HepG2 (cell line): ENCODE measurements at regions not wholly inside any gene's neighbourhood (a gene's known extent, or its start where the extent isn't known, plus 50 kb on each side); places are given as distances from the start of the nearest gene placed in this dataset.
"Not testable (repeated sequence)": the region's sequence is repeated elsewhere in the genome, so short reads cannot be mapped to it uniquely, and the experiment has no call there.

Source experiments
- ATAC-seq: fragments of 200-7000 bp; cut with Tn5 transposase; 3 replicates; pipeline ENCODE4 v1.9.1; 2020; ENCODE audit warnings: mild to moderate bottlenecking, moderate library complexity
- BruUV-seq: library from RNA; stranded (reverse); fragments of 400-500 nt; replicated peaks from 2 replicates; lab custom pipeline; 2021; lab: Mats Ljungman, UMichigan
- CTCF ChIA-PET: fragments of 300-600 bp; formaldehyde crosslinking; extraction: SDS; loops from one replicate; lab custom pipeline; 2021; ENCODE audit warnings: low total read pairs, inconsistent platforms, low intra/inter-chr PET ratio; lab: Yijun Ruan, JAX
- POLR2A ChIA-PET: fragments of 350-600 bp; sonication (Branson Sonifier 250); formaldehyde crosslinking; loops from one replicate; lab custom pipeline; 2020; ENCODE audit warnings: antibody characterized with exemption, inconsistent platforms; lab: Yijun Ruan, JAX
- DNase-seq: peaks from one replicate; pipeline ENCODE4 v3.0.0-alpha.2; 2015; ENCODE audit warnings: low spot score
- FAIRE-seq: peaks from 3 replicates; lab custom pipeline; 2011; peaks lifted over from hg19 to GRCh38; lab: Jason Lieb, UNC
- H2AFZ ChIP-seq: one replicate; pipeline ENCODE4 v1.6.1; 2011; ENCODE audit warnings: low read length, inconsistent platforms
- H3K27ac ChIP-seq: fragments of 300-600 bp; 3 replicates; pipeline ENCODE4 v1.8.0; 2011; ENCODE audit warnings: mixed run types, mild to moderate bottlenecking, mixed read lengths, low read length, inconsistent platforms; ENCODE audit not compliant: insufficient read depth; ENCODE audit errors: extremely low read length
- H3K27me3 ChIP-seq, 2 experiments: fragments of 200-600 bp in 1 of 2; 2 replicates in 1 of 2; 3 replicates in 1 of 2; pipeline versions ENCODE4 v1.6.0 to v1.8.0; 2011; ENCODE audit warnings: low read length in 2 of 2, mild to moderate bottlenecking in 2 of 2, moderate library complexity in 2 of 2, inconsistent platforms in 1 of 2; ENCODE audit not compliant: insufficient read depth in 2 of 2, control insufficient read depth in 1 of 2
- H3K36me3 ChIP-seq, 2 experiments: fragments of 200-600 bp in 1 of 2; replicated peaks in 1 of 2; 2 replicates in 1 of 2; 3 replicates in 1 of 2; pipeline versions ENCODE4 v1.5.1 to v1.8.0; 2011; ENCODE audit warnings: low read length in 2 of 2, inconsistent platforms in 1 of 2; ENCODE audit not compliant: insufficient read depth in 2 of 2, control insufficient read depth in 1 of 2
- H3K4me1 ChIP-seq: 2 replicates; pipeline ENCODE4 v1.5.1; 2012; ENCODE audit warnings: low read length, inconsistent platforms; ENCODE audit not compliant: insufficient read depth
- H3K4me2 ChIP-seq: 2 replicates; pipeline ENCODE4 v1.6.0; 2011; ENCODE audit warnings: low read depth, low read length, inconsistent platforms
- H3K4me3 ChIP-seq, 3 experiments: fragments of 200-600 bp in 1 of 3; sonication (generic), shearing (Covaris generic) in 1 of 3; replicated peaks in 1 of 3; 2 replicates each; pipeline ENCODE4 v1.5.1; 2011 to 2016; ENCODE audit warnings: low read length in 3 of 3, inconsistent platforms in 2 of 3, low read depth in 2 of 3, mild to moderate bottlenecking in 2 of 3, control low read depth in 1 of 3, mixed read lengths in 1 of 3; ENCODE audit not compliant: insufficient read depth in 1 of 3
- H3K79me2 ChIP-seq: one replicate; pipeline ENCODE4 v1.6.1; 2011; ENCODE audit warnings: low read length, inconsistent platforms; ENCODE audit not compliant: insufficient read depth
- H3K9ac ChIP-seq: 2 replicates; pipeline ENCODE4 v1.6.0; 2011; ENCODE audit warnings: mild to moderate bottlenecking, low read depth, low read length, inconsistent platforms; ENCODE audit not compliant: insufficient read depth
- H3K9me3 ChIP-seq: 2 replicates; pipeline ENCODE4 v1.5.1; 2012; ENCODE audit warnings: mild to moderate bottlenecking, low read length
- H4K20me1 ChIP-seq: 2 replicates; pipeline ENCODE4 v1.6.0; 2011; ENCODE audit warnings: inconsistent platforms, mild to moderate bottlenecking, low read length, moderate library complexity; ENCODE audit not compliant: insufficient read depth
- DMTF1 ChIP-seq: sonication (generic); formaldehyde crosslinking; IDR thresholded peaks from 2 replicates; pipeline ENCODE4 v1.4.0; 2020; ENCODE audit warnings: mild to moderate bottlenecking, missing genetic modification reagents
- FOXK2 ChIP-seq: fragments of 450-650 bp; IDR thresholded peaks from 2 replicates; pipeline ENCODE4 v1.6.1; 2016
- GATA4 ChIP-seq: sonication (generic); IDR thresholded peaks from 2 replicates; pipeline ENCODE4 v1.6.1; 2016; ENCODE audit warnings: antibody characterized with exemption, low read depth, borderline replicate concordance
- GATAD1 ChIP-seq: IDR thresholded peaks from 2 replicates; pipeline ENCODE4 v1.6.1; 2016; ENCODE audit warnings: missing genetic modification reagents, missing compliant biosample characterization
- HIVEP1 ChIP-seq: sonication (generic); formaldehyde crosslinking; IDR thresholded peaks from 2 replicates; pipeline ENCODE4 v1.4.0; 2020; ENCODE audit warnings: mild to moderate bottlenecking, missing genetic modification reagents
- IRF9 ChIP-seq: sonication (generic); formaldehyde crosslinking; IDR thresholded peaks from 2 replicates; pipeline ENCODE4 v1.8.0; 2022; ENCODE audit warnings: missing genetic modification reagents, mild to moderate bottlenecking, borderline replicate concordance
- MIER3 ChIP-seq: IDR thresholded peaks from 2 replicates; pipeline ENCODE4 v1.6.1; 2016; ENCODE audit warnings: missing compliant biosample characterization, borderline replicate concordance
- NR2F6 ChIP-seq, 2 experiments: IDR thresholded peaks; 2 replicates each; pipeline ENCODE4 v1.6.1; 2016; ENCODE audit warnings: antibody characterized with exemption in 1 of 2, mild to moderate bottlenecking in 1 of 2
- RBFOX2 ChIP-seq: fragments of 200-400 bp; formaldehyde crosslinking; IDR thresholded peaks from 2 replicates; pipeline ENCODE4 v1.6.1; 2017; ENCODE audit warnings: low read depth, mild to moderate bottlenecking, low read length
- SAP130 ChIP-seq: IDR thresholded peaks from 2 replicates; pipeline ENCODE4 v1.6.1; 2016; ENCODE audit warnings: low read depth
- SP5 ChIP-seq: IDR thresholded peaks from 2 replicates; pipeline ENCODE4 v1.6.1; 2016; ENCODE audit warnings: low read depth, borderline replicate concordance
- TOE1 ChIP-seq: sonication (generic); formaldehyde crosslinking; IDR thresholded peaks from 2 replicates; pipeline ENCODE4 v1.4.0; 2020; ENCODE audit warnings: mild to moderate bottlenecking, missing genetic modification reagents
- ZHX1 ChIP-seq: sonication (generic); formaldehyde crosslinking; IDR thresholded peaks from 2 replicates; pipeline ENCODE4 v1.8.1; 2022; ENCODE audit warnings: low read depth, mild to moderate bottlenecking, missing genetic modification reagents
- ZMYM3 ChIP-seq: sonication (generic); formaldehyde crosslinking; IDR thresholded peaks from 2 replicates; pipeline ENCODE4 v1.5.1; 2020; ENCODE audit warnings: mild to moderate bottlenecking, missing genetic modification reagents
- ZNF143 ChIP-seq: sonication (generic); formaldehyde crosslinking; IDR thresholded peaks from 2 replicates; pipeline ENCODE4 v1.4.0; 2020; ENCODE audit warnings: missing genetic modification reagents
- ZNF501 ChIP-seq: sonication (generic); formaldehyde crosslinking; IDR thresholded peaks from 2 replicates; pipeline ENCODE4 v1.5.1; 2020; ENCODE audit warnings: mild to moderate bottlenecking, moderate library complexity, missing genetic modification reagents
- ZNF547 ChIP-seq: sonication (generic); formaldehyde crosslinking; IDR thresholded peaks from 2 replicates; pipeline ENCODE4 v1.5.1; 2020; ENCODE audit warnings: mild to moderate bottlenecking, missing genetic modification reagents
- ZNF720 ChIP-seq: sonication (generic); formaldehyde crosslinking; IDR thresholded peaks from 2 replicates; pipeline ENCODE4 v1.4.0; 2020; ENCODE audit warnings: missing genetic modification reagents
- WGBS: methylation state at CpG from one replicate; pipeline ENCODE4 v1.1.6; 2017; ENCODE audit warnings: low lambda C conversion rate; 5-methylcytosine and 5-hydroxymethylcytosine counted together
- in situ Hi-C: cut with HindIII; loops from 2 replicates; pipeline ENCODE4 v1.10.0; 2017; ENCODE audit warnings: low pct_unique_long_range_greater_than_20kb; ENCODE audit not compliant: extremely low pct_ligation_motif_present
- intact Hi-C: fragments of 100-400 bp; cut with micrococcal nuclease; formaldehyde crosslinking; loops from one replicate; pipeline ENCODE4 v1.10.0; 2022; ENCODE audit not compliant: unreplicated experiment

- TF ChIP-seq ZNF501 (peak; percentile 9; the same call in 1 of the 2 replicates), DMTF1 (CRISPR knock-in tag) (0 out of 2 replicates have a peak, but pooled peaks have one; percentile 76)
These were observed 78.4 kb upstream of the METTL9 start (continued) for GRCh38 chr16:21521048-21521389.

- H3K9me3 ChIP-seq, H2AFZ ChIP-seq, CTCF ChIA-PET, H3K27me3 ChIP-seq, BruUV-seq, intact Hi-C loops, H3K36me3 ChIP-seq: not testable (repeated sequence)
- FAIRE-seq (peak; percentile 78), DNase-seq (peak; percentile 99), ATAC-seq (peak; percentile 71)
- in situ Hi-C loops = loop anchor here (10.0 kb wide), 1 partner anchor 83 kb away; no protein-coding TSS in a partner anchor
- Histone ChIP-seq H3K4me2 (peak overlapping the region; percentile 96), H3K4me3 (peak overlapping the region; percentile 29 to 89 (median 86); a peak in 5 of 6 replicates), H4K20me1 (peaks cover 11% of the 10 kb centered on the region), H3K27ac (peak overlapping the region; percentile 89), H3K9ac (peak overlapping the region; percentile 91), H3K4me1 (peaks cover 71% of the 10 kb centered on the region), H3K79me2 (peaks cover 28% of the 10 kb centered on the region)
- POLR2A ChIA-PET = interaction anchor here (1.1 to 3.1 kb wide), 3 partner anchors 12 to 715 kb away, joined by 5 to 28 read pairs (median 6); partner anchors contain the start of genes ERI2 and REXO5
- under 1% methylated on average over 24 of the region's 24 CpGs for WGBS
- TF ChIP-seq SAP130 (CRISPR knock-in tag) (peak; percentile 99), RBFOX2 (peak; percentile 49), GATAD1 (CRISPR knock-in tag) (peak; percentile 81), MIER3 (CRISPR knock-in tag) (peak; percentile 98), ZMYM3 (peak; percentile 81; the same call in 1 of the 2 replicates), FOXK2 (peak; percentile 60), IRF9 (CRISPR knock-in tag) (peak; percentile 79), HIVEP1 (CRISPR knock-in tag) (peak; percentile 91), TOE1 (CRISPR knock-in tag) (peak; percentile 89; the same call in 1 of the 2 replicates), ZNF143 (CRISPR knock-in tag) (peak; percentile 65), ZNF720 (CRISPR knock-in tag) (peak; percentile 59; the same call in 1 of the 2 replicates), SP5 (CRISPR knock-in tag) (peak; percentile 93), ZHX1 (CRISPR knock-in tag) (peak; percentile 35; the same call in 1 of the 2 replicates), GATA4 (peak; percentile 82), ZNF547 (CRISPR knock-in tag) (peak; percentile 68), NR2F6 (IDR thresholded peaks at IDR 0.05) (peak; percentile 79), NR2F6 (CRISPR knock-in tag; IDR thresholded peaks at IDR 0.05) (peak; percentile 94)
These were observed 77.8 kb upstream of the METTL9 start for GRCh38 chr16:21521390-21522143.
